K562 (cell line): ENCODE measurements at regions not wholly inside any gene's neighbourhood (a gene's known extent, or its start where the extent isn't known, plus 50 kb on each side); places are given as distances from the start of the nearest gene placed in this dataset.

Experiments used
- ATAC-seq: fragments of 200-7000 bp; cut with Tn5 transposase; 3 replicates; pipeline ENCODE4 v1.9.1; 2020; ENCODE audit warnings: moderate library complexity
- BruUV-seq: library from RNA; stranded (reverse); fragments of 400-500 nt; replicated peaks from 2 replicates; lab custom pipeline; 2021; lab: Mats Ljungman, UMichigan
- CTCF ChIA-PET: fragments of 300-600 bp; formaldehyde crosslinking; extraction: SDS; loops from one replicate; lab custom pipeline; 2021; ENCODE audit warnings: low intra/inter-chr PET ratio; lab: Yijun Ruan, JAX
- POLR2A ChIA-PET: fragments of 300-600, 350-650 bp; sonication (Branson Sonifier 250); formaldehyde crosslinking; extraction: SDS; loops from one replicate; lab custom pipeline; 2021; ENCODE audit warnings: antibody characterized with exemption, inconsistent platforms; lab: Yijun Ruan, JAX
- DNase-seq, 4 experiments: peaks; one replicate each; pipeline versions ENCODE4 v3.0.0 to v3.0.0-alpha.2; 2011 to 2018; ENCODE audit warnings: low spot score in 3 of 4, mixed read lengths in 3 of 4; ENCODE audit errors: extremely low read depth in 1 of 4
- FAIRE-seq: peaks from 2 replicates; lab custom pipeline; 2011; peaks lifted over from hg19 to GRCh38; lab: Jason Lieb, UNC
- H2AFZ ChIP-seq: 2 replicates; pipeline ENCODE4 v1.6.0; 2011; ENCODE audit warnings: low read depth, low read length, control low read depth, inconsistent platforms
- H3K27ac ChIP-seq: fragments of 200-600 bp; 3 replicates; pipeline ENCODE4 v1.8.0; 2011; ENCODE audit warnings: low read depth, mild to moderate bottlenecking, control low read depth, inconsistent platforms, low read length, moderate library complexity, mixed read lengths; ENCODE audit errors: extremely low read depth
- H3K27me3 ChIP-seq, 2 experiments: fragments of 300-600 bp in 1 of 2; 2 replicates in 1 of 2; 3 replicates in 1 of 2; pipeline versions ENCODE4 v1.6.0 to v1.8.0; 2011; ENCODE audit warnings: inconsistent platforms in 2 of 2, low read length in 2 of 2, mild to moderate bottlenecking in 1 of 2, mixed read lengths in 1 of 2, moderate library complexity in 1 of 2; ENCODE audit not compliant: control insufficient read depth in 2 of 2, insufficient read depth in 2 of 2
- H3K36me3 ChIP-seq: fragments of 300-600 bp; 3 replicates; pipeline ENCODE4 v1.8.0; 2011; ENCODE audit warnings: mild to moderate bottlenecking, low read length, inconsistent platforms; ENCODE audit not compliant: control insufficient read depth, insufficient read depth
- H3K4me1 ChIP-seq, 2 experiments: fragments of 200-600 bp in 1 of 2; replicated peaks in 1 of 2; 2 replicates in 1 of 2; 3 replicates in 1 of 2; pipeline versions ENCODE4 v1.5.1 to v1.8.0; 2011; ENCODE audit warnings: inconsistent platforms in 2 of 2, low read length in 2 of 2, mild to moderate bottlenecking in 1 of 2, mixed read lengths in 1 of 2, moderate library complexity in 1 of 2; ENCODE audit not compliant: control insufficient read depth in 2 of 2, insufficient read depth in 2 of 2
- H3K4me2 ChIP-seq: 2 replicates; pipeline ENCODE4 v1.6.1; 2011; ENCODE audit warnings: low read length, control low read depth, inconsistent platforms, mixed read lengths; ENCODE audit not compliant: insufficient read depth
- H3K4me3 ChIP-seq: fragments of 200-600 bp; sonication (generic), shearing (Covaris generic); 2 replicates; pipeline ENCODE4 v1.5.1; 2016; ENCODE audit warnings: control low read depth, inconsistent platforms
- H3K79me2 ChIP-seq: fragments of 200-600 bp; 3 replicates; pipeline ENCODE4 v1.8.0; 2011; ENCODE audit warnings: low read length, inconsistent platforms; ENCODE audit not compliant: control insufficient read depth, insufficient read depth
- H3K9ac ChIP-seq, 2 experiments: 2 replicates each; pipeline versions ENCODE4 v1.6.0 to v1.6.1; 2011; ENCODE audit warnings: low read depth in 2 of 2, low read length in 2 of 2, control low read depth in 1 of 2, inconsistent platforms in 1 of 2, mild to moderate bottlenecking in 1 of 2, mixed read lengths in 1 of 2; ENCODE audit not compliant: insufficient read depth in 1 of 2
- H3K9me1 ChIP-seq: one replicate; pipeline ENCODE4 v1.6.0; 2011; ENCODE audit warnings: inconsistent platforms, mild to moderate bottlenecking, low read length, moderate library complexity; ENCODE audit not compliant: control insufficient read depth, insufficient read depth
- H3K9me3 ChIP-seq: replicated peaks from 2 replicates; pipeline ENCODE4 v1.5.1; 2011; ENCODE audit warnings: low read depth, low read length, inconsistent platforms; ENCODE audit not compliant: control insufficient read depth, insufficient read depth
- H4K20me1 ChIP-seq: replicated peaks from 2 replicates; pipeline ENCODE4 v1.6.1; 2011; ENCODE audit warnings: low read length, inconsistent platforms, mixed read lengths; ENCODE audit not compliant: control insufficient read depth, insufficient read depth
- BCLAF1 ChIP-seq, 2 experiments: fragments of 450-650 bp in 1 of 2; IDR thresholded peaks; 2 replicates each; pipeline ENCODE4 v1.6.1; 2011 to 2017; ENCODE audit warnings: low read depth in 2 of 2, antibody characterized with exemption in 1 of 2, borderline replicate concordance in 1 of 2, low read length in 1 of 2, mild to moderate bottlenecking in 1 of 2, mixed read lengths in 1 of 2; ENCODE audit not compliant: control insufficient read depth in 1 of 2
- CHAMP1 ChIP-seq: fragments of 450-650 bp; IDR thresholded peaks from 2 replicates; pipeline ENCODE4 v1.6.1; 2016; ENCODE audit warnings: mild to moderate bottlenecking
- ELF1 ChIP-seq: fragments of 200-800 bp; sonication (Bioruptor generic); IDR thresholded peaks from 2 replicates; pipeline ENCODE4 v1.6.1; 2016; ENCODE audit warnings: missing genetic modification characterization, missing compliant biosample characterization
- ELF2 ChIP-seq: fragments of 250-450 bp; sonication (Bioruptor Pico); IDR thresholded peaks from 2 replicates; pipeline ENCODE4 v1.5.0; 2021; ENCODE audit warnings: mild to moderate bottlenecking
- RBM25 ChIP-seq: fragments of 200-400 bp; formaldehyde crosslinking; IDR thresholded peaks from 2 replicates; pipeline ENCODE4 v1.6.1; 2018; ENCODE audit warnings: low read length, low read depth, moderate library complexity; ENCODE audit not compliant: severe bottlenecking
- RCOR1 ChIP-seq, 2 experiments: IDR thresholded peaks; 2 replicates each; pipeline ENCODE4 v1.6.1; 2012; ENCODE audit warnings: low read depth in 2 of 2, low read length in 2 of 2, borderline replicate concordance in 1 of 2, improper control_type of control experiment in 1 of 2
- ZNF143 ChIP-seq: sonication (generic); formaldehyde crosslinking; IDR thresholded peaks from 2 replicates; pipeline ENCODE4 v1.9.0; 2022; ENCODE audit warnings: mild to moderate bottlenecking, missing genetic modification reagents
- WGBS: fragments of 100-300 bp; shearing (Covaris generic); methylation state at CpG from one replicate; pipeline ENCODE4 v1.1.6; 2016; ENCODE audit warnings: low coverage, mixed read lengths; ENCODE audit not compliant: insufficient coverage; ENCODE audit errors: missing lambda C conversion rate; 5-methylcytosine and 5-hydroxymethylcytosine counted together
- in situ Hi-C: fragments of 300-500 bp; cut with MboI; formaldehyde crosslinking; loops from 4 replicates; pipeline ENCODE4 v1.15.0; 2018; ENCODE audit warnings: inconsistent platforms, mixed read lengths
- intact Hi-C: fragments of 100-400 bp; cut with micrococcal nuclease; formaldehyde crosslinking; loops from 2 replicates; pipeline ENCODE4 v1.14.2; 2022

GRCh38 chr1:5494518-5494917, 497.7 kb downstream of the NPHP4 start (continued):
- TF ChIP-seq RBM25, result no peak

- POLR2A ChIA-PET, result interaction anchor here (0.7 kb wide), 1 partner anchor 17 kb away, joined by 3 read pairs; no protein-coding TSS in a partner anchor
- H3K9ac ChIP-seq, result no peak overlapping the region
- no peak for FAIRE-seq
- no peak for ATAC-seq
- in situ Hi-C loops, result no loop called here
- no peak overlapping the region for H3K4me2 ChIP-seq
- no peaks in the 10 kb centered on the region for H3K79me2 ChIP-seq
- no peak overlapping the region for H2AFZ ChIP-seq
- H3K9me3 ChIP-seq, result no peaks in the 10 kb centered on the region
- WGBS, result 0% methylated on average over 9 of the region's 9 CpGs
- intact Hi-C loops, result no loop called here
- BruUV-seq, result no TSS peak
- H4K20me1 ChIP-seq, result no peaks in the 10 kb centered on the region
- no peaks in the 10 kb centered on the region for H3K4me1 ChIP-seq
- CTCF ChIA-PET, result no interaction called here
- no peak overlapping the region for H3K27ac ChIP-seq
- DNase-seq, result no peak
- H3K9me1 ChIP-seq, result no peaks in the 10 kb centered on the region
- no peak for TF ChIP-seq RCOR1 (IDR thresholded peaks at IDR 0.05; ENCODE audit: borderline replicate concordance in 1 of 2, low read depth in 2 of 2, low read length in 2 of 2)
- H3K36me3 ChIP-seq, result no peaks in the 10 kb centered on the region
- no peak overlapping the region for H3K4me3 ChIP-seq
- H3K27me3 ChIP-seq, result peaks cover 18 to 34% of the 10 kb centered on the region in 2 experiments; a peak in 3 of 5 replicates
These were observed 498.3 kb downstream of the NPHP4 start for GRCh38 chr1:5493851-5494311.

GRCh38 chr1:5493275-5493674, 498.9 kb downstream of the NPHP4 start:
- no peak for FAIRE-seq
- Histone ChIP-seq H3K79me2 (no peaks in the 10 kb centered on the region), H3K9me1 (no peaks in the 10 kb centered on the region), H3K4me2 (no peak overlapping the region), H3K4me3 (no peak overlapping the region), H3K9ac (no peak overlapping the region), H2AFZ (no peak overlapping the region), H3K27ac (no peak overlapping the region), H3K36me3 (no peaks in the 10 kb centered on the region), H4K20me1 (no peaks in the 10 kb centered on the region), H3K9me3 (no peaks in the 10 kb centered on the region), H3K4me1 (no peaks in the 10 kb centered on the region), H3K27me3 (peaks cover 18 to 34% of the 10 kb centered on the region in 2 experiments; a peak in 3 of 5 replicates)
- intact Hi-C loops, result no loop called here
- 0% methylated on average over 4 of the region's 4 CpGs for WGBS
- in situ Hi-C loops, result no loop called here
- ChIA-PET POLR2A (interaction anchor here (0.6 to 1.5 kb wide), 3 partner anchors 11 to 66 kb away, joined by 3 to 4 read pairs (median 3); no protein-coding TSS in a partner anchor), CTCF (no interaction called here)
- BruUV-seq, result no TSS peak
- no peak for DNase-seq
- ATAC-seq, result no peak
- TF ChIP-seq BCLAF1 (IDR thresholded peaks at IDR 0.05; ENCODE audit: borderline replicate concordance in 1 of 2, control insufficient read depth in 1 of 2, low read depth in 2 of 2, low read length in 1 of 2) (no peak), ZNF143 (CRISPR knock-in tag) (no peak), ELF1 (tag) (no peak), CHAMP1 (no peak), ELF2 (no peak)
